Muscle layer of duodenum (tissue), 2 donors: ENCODE measurements at regions not wholly inside any gene's neighbourhood (a gene's known extent, or its start where the extent isn't known, plus 50 kb on each side); places are given as distances from the start of the nearest gene placed in this dataset.

ENCODE experiments used
- H3K27ac ChIP-seq: one replicate; pipeline ENCODE4 v1.7.0; 2013; ENCODE audit warnings: mild to moderate bottlenecking, low read length
- H3K27me3 ChIP-seq: one replicate; pipeline ENCODE4 v1.7.0; 2013; ENCODE audit warnings: low read depth, mild to moderate bottlenecking, control low read depth, low read length
- H3K36me3 ChIP-seq, 2 donors: one replicate each; pipeline ENCODE4 v1.7.0; 2013; ENCODE audit warnings: low read length in 2 of 2, control low read depth in 1 of 2, mild to moderate bottlenecking in 1 of 2; ENCODE audit not compliant: insufficient read depth in 2 of 2, control insufficient read depth in 1 of 2
- H3K4me1 ChIP-seq, 2 donors: one replicate each; pipeline ENCODE4 v1.7.0; 2013; ENCODE audit warnings: low read length in 2 of 2, mild to moderate bottlenecking in 2 of 2, control low read depth in 1 of 2, moderate library complexity in 1 of 2; ENCODE audit not compliant: insufficient read depth in 2 of 2, control insufficient read depth in 1 of 2
- H3K4me3 ChIP-seq, 2 donors: one replicate each; pipeline ENCODE4 v1.7.0; 2013; ENCODE audit warnings: low read length in 2 of 2, low read depth in 1 of 2, mild to moderate bottlenecking in 1 of 2
- H3K9me3 ChIP-seq, 2 donors: one replicate each; pipeline ENCODE4 v1.7.0; 2013; ENCODE audit warnings: low read length in 2 of 2, control low read depth in 1 of 2, mild to moderate bottlenecking in 1 of 2; ENCODE audit not compliant: control insufficient read depth in 1 of 2
- donor health status: healthy.

- no peaks in the 10 kb centered on the region for H3K36me3 ChIP-seq
- no peaks in the 10 kb centered on the region for H3K4me1 ChIP-seq
- H3K9me3 ChIP-seq, result peaks cover 0 to 3% of the 10 kb centered on the region in 2 donors
- no peaks in the 10 kb centered on the region for H3K27me3 ChIP-seq
- H3K27ac ChIP-seq, result no peak overlapping the region
- no peak overlapping the region for H3K4me3 ChIP-seq
Observed at GRCh38 chr12:28622406-28622805, 432.1 kb downstream of the CCDC91 start.

GRCh38 chr12:28626504-28626903, 436.2 kb downstream of the CCDC91 start:
- peaks cover 0 to 3% of the 10 kb centered on the region in 2 donors for H3K9me3 ChIP-seq
- H3K27me3 ChIP-seq, result no peaks in the 10 kb centered on the region
- H3K36me3 ChIP-seq, result no peaks in the 10 kb centered on the region
- no peaks in the 10 kb centered on the region for H3K4me1 ChIP-seq
- H3K4me3 ChIP-seq, result no peak overlapping the region
- H3K27ac ChIP-seq, result no peak overlapping the region

- no peaks in the 10 kb centered on the region for H3K9me3 ChIP-seq
- H3K4me3 ChIP-seq, result no peak overlapping the region
- H3K27ac ChIP-seq, result no peak overlapping the region
- H3K4me1 ChIP-seq, result no peaks in the 10 kb centered on the region
- H3K36me3 ChIP-seq, result no peaks in the 10 kb centered on the region
- H3K27me3 ChIP-seq, result no peaks in the 10 kb centered on the region
Observed at GRCh38 chr12:28629691-28630090, 439.4 kb downstream of the CCDC91 start.

GRCh38 chr12:28631831-28632230, 441.6 kb downstream of the CCDC91 start:
- no peak overlapping the region for H3K27ac ChIP-seq
- no peak overlapping the region for H3K4me3 ChIP-seq
- no peaks in the 10 kb centered on the region for H3K9me3 ChIP-seq
- no peaks in the 10 kb centered on the region for H3K27me3 ChIP-seq
- no peaks in the 10 kb centered on the region for H3K36me3 ChIP-seq
- H3K4me1 ChIP-seq, result no peaks in the 10 kb centered on the region

- Histone ChIP-seq H3K4me1 (no peaks in the 10 kb centered on the region), H3K27me3 (no peaks in the 10 kb centered on the region), H3K4me3 (no peak overlapping the region), H3K27ac (no peak overlapping the region), H3K36me3 (no peaks in the 10 kb centered on the region), H3K9me3 (no peaks in the 10 kb centered on the region)
Observed at GRCh38 chr12:28640519-28640918, 450.3 kb downstream of the CCDC91 start.

- Histone ChIP-seq H3K4me1 (no peaks in the 10 kb centered on the region), H3K9me3 (no peaks in the 10 kb centered on the region), H3K27ac (no peak overlapping the region), H3K4me3 (no peak overlapping the region), H3K36me3 (no peaks in the 10 kb centered on the region), H3K27me3 (no peaks in the 10 kb centered on the region)
Observed at GRCh38 chr12:28645436-28645835, 455.2 kb downstream of the CCDC91 start.

- no peaks in the 10 kb centered on the region for H3K9me3 ChIP-seq
- H3K4me1 ChIP-seq, result no peaks in the 10 kb centered on the region
- no peaks in the 10 kb centered on the region for H3K27me3 ChIP-seq
- H3K4me3 ChIP-seq, result no peak overlapping the region
- H3K36me3 ChIP-seq, result no peaks in the 10 kb centered on the region
- no peak overlapping the region for H3K27ac ChIP-seq
Observed at GRCh38 chr12:28645891-28646290, 455.6 kb downstream of the CCDC91 start.

GRCh38 chr12:28650906-28651305, 460.6 kb downstream of the CCDC91 start:
- Histone ChIP-seq H3K9me3 (no peaks in the 10 kb centered on the region), H3K4me3 (no peak overlapping the region), H3K27ac (no peak overlapping the region), H3K36me3 (no peaks in the 10 kb centered on the region), H3K4me1 (no peaks in the 10 kb centered on the region), H3K27me3 (no peaks in the 10 kb centered on the region)

- Histone ChIP-seq H3K36me3 (no peaks in the 10 kb centered on the region), H3K4me1 (no peaks in the 10 kb centered on the region), H3K27ac (no peak overlapping the region), H3K4me3 (no peak overlapping the region), H3K27me3 (no peaks in the 10 kb centered on the region), H3K9me3 (no peaks in the 10 kb centered on the region)
Observed at GRCh38 chr12:28652239-28652638, 462.0 kb downstream of the CCDC91 start.

GRCh38 chr12:28681980-28682379, 467.1 kb upstream of the FAR2 start:
- Histone ChIP-seq H3K27ac (no peak overlapping the region), H3K27me3 (no peaks in the 10 kb centered on the region)

GRCh38 chr12:28683366-28683765, 465.7 kb upstream of the FAR2 start:
- no peaks in the 10 kb centered on the region for H3K36me3 ChIP-seq
- no peaks in the 10 kb centered on the region for H3K9me3 ChIP-seq
- H3K4me3 ChIP-seq, result no peak overlapping the region
- H3K4me1 ChIP-seq, result no peaks in the 10 kb centered on the region
- H3K27me3 ChIP-seq, result no peaks in the 10 kb centered on the region
- H3K27ac ChIP-seq, result no peak overlapping the region

More at GRCh38 chr12:28681980-28682379, 467.1 kb upstream of the FAR2 start:
- H3K36me3 ChIP-seq, result no peaks in the 10 kb centered on the region
- H3K9me3 ChIP-seq, result peaks cover 0 to 3% of the 10 kb centered on the region in 2 donors
- no peaks in the 10 kb centered on the region for H3K4me1 ChIP-seq
- no peak overlapping the region for H3K4me3 ChIP-seq

- Histone ChIP-seq H3K4me3 (no peak overlapping the region), H3K27ac (no peak overlapping the region), H3K27me3 (no peaks in the 10 kb centered on the region)
Observed at GRCh38 chr12:28689398-28690175, 459.5 kb upstream of the FAR2 start.

More at GRCh38 chr12:28689398-28690175, 459.5 kb upstream of the FAR2 start:
- Histone ChIP-seq H3K9me3 (no peaks in the 10 kb centered on the region), H3K4me1 (no peaks in the 10 kb centered on the region), H3K36me3 (no peaks in the 10 kb centered on the region)
